Neural cell (in vitro differentiated cells): ENCODE measurements at regions not wholly inside any gene's neighbourhood (a gene's known extent, or its start where the extent isn't known, plus 50 kb on each side); places are given as distances from the start of the nearest gene placed in this dataset.

Experiments used
- H2AFZ ChIP-seq: fragments of 200-600, 300-800 bp; sonication (generic), shearing (Covaris generic); 2 replicates; pipeline ENCODE4 v1.6.0; 2014; ENCODE audit warnings: low read depth, mild to moderate bottlenecking, antibody characterized with exemption, low read length, moderate library complexity
- H3F3A ChIP-seq: fragments of 200-600 bp; shearing (Covaris generic); 2 replicates; pipeline ENCODE4 v1.6.1; 2016; ENCODE audit warnings: mild to moderate bottlenecking, moderate library complexity, mixed read lengths, antibody characterized with exemption, low read length; ENCODE audit not compliant: insufficient read depth, poor library complexity, severe bottlenecking
- H3K27ac ChIP-seq: fragments of 200-600, 300-800 bp; sonication (generic), shearing (Covaris generic); 2 replicates; pipeline ENCODE4 v1.5.1; 2014; ENCODE audit warnings: mild to moderate bottlenecking, low read length, moderate library complexity
- H3K27me3 ChIP-seq: fragments of 300-800, 200-600 bp; sonication (generic), shearing (Covaris generic); 2 replicates; pipeline ENCODE4 v1.6.0; 2014; ENCODE audit warnings: mild to moderate bottlenecking, low read depth, low read length, moderate library complexity; ENCODE audit not compliant: insufficient read depth
- H3K36me3 ChIP-seq: fragments of 300-800, 200-600 bp; sonication (generic), shearing (Covaris generic); 2 replicates; pipeline ENCODE4 v1.5.1; 2014; ENCODE audit warnings: mild to moderate bottlenecking, antibody characterized with exemption, low read length, moderate library complexity; ENCODE audit not compliant: insufficient read depth
- H3K4me2 ChIP-seq: fragments of 300-800, 200-600 bp; sonication (generic), shearing (Covaris generic); 2 replicates; pipeline ENCODE4 v1.6.0; 2014; ENCODE audit warnings: mild to moderate bottlenecking, low read length
- H3K4me3 ChIP-seq: fragments of 300-800, 200-600 bp; sonication (generic), shearing (Covaris generic); 2 replicates; pipeline ENCODE4 v1.5.1; 2014; ENCODE audit warnings: mild to moderate bottlenecking, low read length, moderate library complexity
- H3K79me2 ChIP-seq: fragments of 200-600 bp; shearing (Covaris generic); replicated peaks from 2 replicates; pipeline ENCODE4 v1.6.0; 2014; ENCODE audit warnings: mild to moderate bottlenecking, low read length, moderate library complexity; ENCODE audit not compliant: insufficient read depth
- H3K9ac ChIP-seq: fragments of 300-800, 200-600 bp; sonication (generic), shearing (Covaris generic); 2 replicates; pipeline ENCODE4 v1.6.1; 2016; ENCODE audit warnings: mild to moderate bottlenecking, low read length, mixed read lengths
- H3K9me2 ChIP-seq: fragments of 200-600 bp; shearing (Covaris generic); 2 replicates; pipeline ENCODE4 v1.6.1; 2016; ENCODE audit warnings: mild to moderate bottlenecking, low read length, mixed read lengths; ENCODE audit not compliant: insufficient read depth
- H3K9me3 ChIP-seq: fragments of 200-600, 300-800 bp; sonication (generic), shearing (Covaris generic); 2 replicates; pipeline ENCODE4 v1.6.1; 2016; ENCODE audit warnings: mild to moderate bottlenecking, mixed run types, low read length, moderate library complexity, mixed read lengths
- H4K20me1 ChIP-seq: fragments of 200-600 bp; shearing (Covaris generic); 2 replicates; pipeline ENCODE4 v1.6.1; 2016; ENCODE audit warnings: mild to moderate bottlenecking, mixed run types; ENCODE audit not compliant: insufficient read depth
- EP300 ChIP-seq: fragments of 450-650 bp; conservative IDR thresholded peaks from 2 replicates; pipeline ENCODE4 v1.6.1; 2014; ENCODE audit warnings: antibody characterized with exemption, mild to moderate bottlenecking, moderate library complexity; ENCODE audit not compliant: poor library complexity, severe bottlenecking
- EZH2 ChIP-seq: fragments of 200-600, 300-800 bp; shearing (Covaris generic), sonication (generic); IDR thresholded peaks from 2 replicates; pipeline ENCODE4 v1.6.1; 2014; ENCODE audit warnings: antibody characterized with exemption, low read length, borderline replicate concordance, mild to moderate bottlenecking; ENCODE audit not compliant: insufficient read depth, poor library complexity, severe bottlenecking
- MXI1 ChIP-seq: fragments of 450-650 bp; conservative IDR thresholded peaks from 2 replicates; pipeline ENCODE4 v1.6.1; 2014; ENCODE audit warnings: antibody characterized with exemption, mild to moderate bottlenecking; ENCODE audit not compliant: poor library complexity, severe bottlenecking
- POLR2AphosphoS5 ChIP-seq: IDR thresholded peaks from 2 replicates; pipeline ENCODE4 v1.6.1; 2012
- RAD21 ChIP-seq: fragments of 450-650 bp; conservative IDR thresholded peaks from 2 replicates; pipeline ENCODE4 v1.6.1; 2014; ENCODE audit warnings: antibody characterized with exemption, mild to moderate bottlenecking, moderate library complexity
- SMC3 ChIP-seq: fragments of 450-650 bp; conservative IDR thresholded peaks from 2 replicates; pipeline ENCODE4 v1.6.1; 2014; ENCODE audit warnings: antibody characterized with exemption, mild to moderate bottlenecking, moderate library complexity; ENCODE audit not compliant: poor library complexity
- TAF1 ChIP-seq: IDR thresholded peaks from 2 replicates; pipeline ENCODE4 v1.6.1; 2012; ENCODE audit warnings: low read depth
- TF ChIP-seq, protein P1 (sequence below): fragments of 450-650 bp; IDR thresholded peaks from 2 replicates; pipeline ENCODE4 v1.5.1; 2014; ENCODE audit warnings: antibody characterized with exemption, mild to moderate bottlenecking, moderate library complexity; ENCODE audit not compliant: poor library complexity, severe bottlenecking
- TF ChIP-seq, protein P2 (sequence below): IDR thresholded peaks from 2 replicates; pipeline ENCODE4 v1.6.1; 2012; ENCODE audit warnings: borderline replicate concordance

DNA sequence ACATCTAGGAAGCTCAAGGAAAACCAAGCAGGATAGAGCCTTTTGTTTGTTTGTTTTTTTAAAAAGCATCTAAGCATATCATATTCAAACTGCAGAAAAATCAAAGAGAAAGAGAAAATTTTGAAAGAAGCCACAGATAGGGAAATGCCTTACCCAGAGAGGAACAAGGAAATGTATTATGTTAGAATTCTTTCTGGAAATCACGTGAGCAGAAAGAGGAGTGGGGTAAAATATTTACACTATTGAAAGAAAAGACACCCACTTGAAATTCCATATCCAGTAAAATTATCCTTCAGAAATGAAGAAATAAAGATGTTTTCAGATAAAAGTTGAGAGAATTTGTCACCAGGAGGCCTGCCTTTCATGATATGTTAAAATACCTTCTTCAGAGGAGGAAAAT is 775.7 kb upstream of the IGFBP3 start:
- Histone ChIP-seq H3K36me3 (no peaks in the 10 kb centered on the region), H3K79me2 (no peaks in the 10 kb centered on the region), H3F3A (no peaks in the 10 kb centered on the region), H2AFZ (no peak overlapping the region), H4K20me1 (no peaks in the 10 kb centered on the region), H3K27ac (no peak overlapping the region), H3K9me3 (no peaks in the 10 kb centered on the region), H3K9me2 (no peaks in the 10 kb centered on the region), H3K27me3 (no peaks in the 10 kb centered on the region), H3K9ac (no peak overlapping the region), H3K4me2 (no peak overlapping the region), H3K4me3 (no peak overlapping the region)
- no peak for TF ChIP-seq EP300
- TF ChIP-seq, protein P1, sequence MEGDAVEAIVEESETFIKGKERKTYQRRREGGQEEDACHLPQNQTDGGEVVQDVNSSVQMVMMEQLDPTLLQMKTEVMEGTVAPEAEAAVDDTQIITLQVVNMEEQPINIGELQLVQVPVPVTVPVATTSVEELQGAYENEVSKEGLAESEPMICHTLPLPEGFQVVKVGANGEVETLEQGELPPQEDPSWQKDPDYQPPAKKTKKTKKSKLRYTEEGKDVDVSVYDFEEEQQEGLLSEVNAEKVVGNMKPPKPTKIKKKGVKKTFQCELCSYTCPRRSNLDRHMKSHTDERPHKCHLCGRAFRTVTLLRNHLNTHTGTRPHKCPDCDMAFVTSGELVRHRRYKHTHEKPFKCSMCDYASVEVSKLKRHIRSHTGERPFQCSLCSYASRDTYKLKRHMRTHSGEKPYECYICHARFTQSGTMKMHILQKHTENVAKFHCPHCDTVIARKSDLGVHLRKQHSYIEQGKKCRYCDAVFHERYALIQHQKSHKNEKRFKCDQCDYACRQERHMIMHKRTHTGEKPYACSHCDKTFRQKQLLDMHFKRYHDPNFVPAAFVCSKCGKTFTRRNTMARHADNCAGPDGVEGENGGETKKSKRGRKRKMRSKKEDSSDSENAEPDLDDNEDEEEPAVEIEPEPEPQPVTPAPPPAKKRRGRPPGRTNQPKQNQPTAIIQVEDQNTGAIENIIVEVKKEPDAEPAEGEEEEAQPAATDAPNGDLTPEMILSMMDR, result no peak
- TF ChIP-seq SMC3, result no peak
- TF ChIP-seq EZH2, result no peak
- TF ChIP-seq, protein P2, sequence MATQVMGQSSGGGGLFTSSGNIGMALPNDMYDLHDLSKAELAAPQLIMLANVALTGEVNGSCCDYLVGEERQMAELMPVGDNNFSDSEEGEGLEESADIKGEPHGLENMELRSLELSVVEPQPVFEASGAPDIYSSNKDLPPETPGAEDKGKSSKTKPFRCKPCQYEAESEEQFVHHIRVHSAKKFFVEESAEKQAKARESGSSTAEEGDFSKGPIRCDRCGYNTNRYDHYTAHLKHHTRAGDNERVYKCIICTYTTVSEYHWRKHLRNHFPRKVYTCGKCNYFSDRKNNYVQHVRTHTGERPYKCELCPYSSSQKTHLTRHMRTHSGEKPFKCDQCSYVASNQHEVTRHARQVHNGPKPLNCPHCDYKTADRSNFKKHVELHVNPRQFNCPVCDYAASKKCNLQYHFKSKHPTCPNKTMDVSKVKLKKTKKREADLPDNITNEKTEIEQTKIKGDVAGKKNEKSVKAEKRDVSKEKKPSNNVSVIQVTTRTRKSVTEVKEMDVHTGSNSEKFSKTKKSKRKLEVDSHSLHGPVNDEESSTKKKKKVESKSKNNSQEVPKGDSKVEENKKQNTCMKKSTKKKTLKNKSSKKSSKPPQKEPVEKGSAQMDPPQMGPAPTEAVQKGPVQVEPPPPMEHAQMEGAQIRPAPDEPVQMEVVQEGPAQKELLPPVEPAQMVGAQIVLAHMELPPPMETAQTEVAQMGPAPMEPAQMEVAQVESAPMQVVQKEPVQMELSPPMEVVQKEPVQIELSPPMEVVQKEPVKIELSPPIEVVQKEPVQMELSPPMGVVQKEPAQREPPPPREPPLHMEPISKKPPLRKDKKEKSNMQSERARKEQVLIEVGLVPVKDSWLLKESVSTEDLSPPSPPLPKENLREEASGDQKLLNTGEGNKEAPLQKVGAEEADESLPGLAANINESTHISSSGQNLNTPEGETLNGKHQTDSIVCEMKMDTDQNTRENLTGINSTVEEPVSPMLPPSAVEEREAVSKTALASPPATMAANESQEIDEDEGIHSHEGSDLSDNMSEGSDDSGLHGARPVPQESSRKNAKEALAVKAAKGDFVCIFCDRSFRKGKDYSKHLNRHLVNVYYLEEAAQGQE, result no peak
- TF ChIP-seq RAD21, result no peak
- TF ChIP-seq TAF1, result no peak
- TF ChIP-seq MXI1, result no peak
- TF ChIP-seq POLR2AphosphoS5, result no peak

DNA sequence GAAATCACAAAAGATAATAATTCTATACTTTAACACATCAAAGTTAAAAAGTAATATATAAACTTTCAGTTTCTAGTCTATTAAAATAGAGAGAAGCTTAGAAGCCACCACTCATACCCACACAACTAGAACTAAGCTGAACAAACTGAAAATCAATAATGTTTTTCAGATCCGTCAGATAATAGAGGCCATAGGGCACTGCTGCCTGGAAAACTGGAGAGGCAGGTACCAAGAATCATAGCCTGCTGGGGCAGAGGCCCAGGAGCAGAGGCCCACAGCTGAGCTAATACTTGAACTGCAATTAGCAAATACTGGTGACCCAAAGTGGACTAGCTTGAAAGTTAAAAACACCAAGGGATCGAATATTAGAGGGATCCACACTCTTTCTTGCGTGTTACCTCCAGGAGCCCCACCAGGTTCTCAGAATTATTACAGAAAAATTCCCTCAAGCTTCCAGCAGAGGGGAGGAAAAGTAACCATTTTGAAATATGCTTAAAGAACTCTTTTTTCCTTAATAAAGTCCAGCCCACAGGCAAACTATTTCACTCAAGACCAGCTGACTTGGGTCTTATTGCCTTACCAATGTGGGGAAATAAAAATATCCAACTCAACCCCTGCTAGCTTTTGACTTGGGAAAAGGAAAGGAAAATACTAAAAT is 774.1 kb upstream of the IGFBP3 start:
- H3K9me2 ChIP-seq, result no peaks in the 10 kb centered on the region
- H3K27ac ChIP-seq, result no peak overlapping the region
- no peaks in the 10 kb centered on the region for H3K36me3 ChIP-seq
- no peaks in the 10 kb centered on the region for H3F3A ChIP-seq
- no peak overlapping the region for H3K4me3 ChIP-seq
- no peak overlapping the region for H3K9ac ChIP-seq
- H3K9me3 ChIP-seq, result no peaks in the 10 kb centered on the region
- H3K4me2 ChIP-seq, result no peak overlapping the region
- TF ChIP-seq SMC3 (no peak), EP300 (no peak), MXI1 (no peak), EZH2 (no peak), TAF1 (no peak), POLR2AphosphoS5 (no peak), RAD21 (no peak)
- TF ChIP-seq, protein P1, result no peak
- TF ChIP-seq, protein P2, result no peak
- H4K20me1 ChIP-seq, result no peaks in the 10 kb centered on the region
- H2AFZ ChIP-seq, result no peak overlapping the region
- H3K79me2 ChIP-seq, result no peaks in the 10 kb centered on the region
- H3K27me3 ChIP-seq, result no peaks in the 10 kb centered on the region
